CD4-positive, alpha-beta memory T cell (primary cell): ENCODE measurements at regions not wholly inside any gene's neighbourhood (a gene's known extent, or its start where the extent isn't known, plus 50 kb on each side); places are given as distances from the start of the nearest gene placed in this dataset.

ENCODE experiments used
- CTCF ChIA-PET: fragments of 350-600 bp; sonication (Branson Sonifier 250); formaldehyde crosslinking; loops from one replicate; lab custom pipeline; 2021; ENCODE audit warnings: inconsistent platforms; ENCODE audit not compliant: partially characterized antibody; lab: Charles Lee
- POLR2A ChIA-PET: fragments of 350-600 bp; sonication (Branson Sonifier 250); formaldehyde crosslinking; loops from one replicate; lab custom pipeline; 2021; ENCODE audit not compliant: partially characterized antibody; lab: Charles Lee
- DNase-seq, 5 donors: peaks; one replicate each; pipeline versions ENCODE4 v3.0.0 to v3.0.0-alpha.2; 2020 to 2022; ENCODE audit warnings: mixed read lengths in 1 of 5
- H3K27ac ChIP-seq: one replicate; pipeline ENCODE4 v1.7.0; 2013; ENCODE audit warnings: low read depth, low read length
- H3K27me3 ChIP-seq: 2 replicates; pipeline ENCODE4 v1.7.0; 2013; ENCODE audit warnings: mild to moderate bottlenecking, low read length, moderate library complexity; ENCODE audit not compliant: insufficient read depth
- H3K36me3 ChIP-seq: 2 replicates; pipeline ENCODE4 v1.7.0; 2013; ENCODE audit warnings: mild to moderate bottlenecking, low read length, moderate library complexity; ENCODE audit not compliant: insufficient read depth
- H3K4me1 ChIP-seq: 2 replicates; pipeline ENCODE4 v1.7.0; 2013; ENCODE audit warnings: mild to moderate bottlenecking, low read length, moderate library complexity; ENCODE audit not compliant: insufficient read depth
- H3K4me3 ChIP-seq, 2 donors: one replicate each; pipeline ENCODE4 v1.7.0; 2013; ENCODE audit warnings: low read length in 2 of 2, mild to moderate bottlenecking in 1 of 2
- H3K9me3 ChIP-seq, 2 donors: one replicate each; pipeline ENCODE4 v1.7.0; 2013; ENCODE audit warnings: low read length in 2 of 2, control low read depth in 1 of 2; ENCODE audit not compliant: control insufficient read depth in 1 of 2
- H3K27ac Mint-ChIP-seq, 7 donors: one replicate each; pipeline ENCODE4 v1.8.0; 2020 to 2021; ENCODE audit warnings: mixed read lengths in 7 of 7, mild to moderate bottlenecking in 6 of 7, inconsistent platforms in 3 of 7, moderate library complexity in 3 of 7
- H3K27me3 Mint-ChIP-seq, 2 donors: one replicate each; pipeline ENCODE4 v1.8.0; 2020 to 2021; ENCODE audit warnings: mixed read lengths in 2 of 2
- H3K36me3 Mint-ChIP-seq, 2 donors: one replicate each; pipeline ENCODE4 v1.8.0; 2020 to 2021; ENCODE audit warnings: mixed read lengths in 2 of 2, inconsistent platforms in 1 of 2, mild to moderate bottlenecking in 1 of 2
- H3K4me1 Mint-ChIP-seq, 4 donors: one replicate each; pipeline ENCODE4 v1.8.0; 2020 to 2021; ENCODE audit warnings: mixed read lengths in 4 of 4, mild to moderate bottlenecking in 1 of 4
- H3K4me3 Mint-ChIP-seq, 8 donors: one replicate each; pipeline ENCODE4 v1.8.0; 2020 to 2021; ENCODE audit warnings: mixed read lengths in 8 of 8, mild to moderate bottlenecking in 7 of 8, moderate library complexity in 6 of 8, inconsistent platforms in 3 of 8
- H3K9me3 Mint-ChIP-seq, 8 donors: one replicate each; pipeline ENCODE4 v1.8.0; 2020 to 2021; ENCODE audit warnings: mixed read lengths in 8 of 8, mild to moderate bottlenecking in 5 of 8, inconsistent platforms in 3 of 8, moderate library complexity in 1 of 8
- intact Hi-C: fragments of 100-400 bp; cut with micrococcal nuclease; formaldehyde crosslinking; loops from one replicate; pipeline ENCODE4 v1.15.1; 2023

GRCh38 chr5:3878267-3878666, 282.6 kb downstream of the IRX1 start:
- Mint-ChIP-seq H3K4me1 (no peaks in the 10 kb centered on the region), H3K27me3 (no peaks in the 10 kb centered on the region), H3K4me3 (no peak overlapping the region), H3K36me3 (no peaks in the 10 kb centered on the region), H3K9me3 (peaks cover 1 to 19% (median 8%) of the 10 kb centered on the region in 8 donors), H3K27ac (no peak overlapping the region)
- no peaks in the 10 kb centered on the region for H3K36me3 ChIP-seq
- no peaks in the 10 kb centered on the region for H3K9me3 ChIP-seq
- no peaks in the 10 kb centered on the region for H3K4me1 ChIP-seq
- intact Hi-C loops, result no loop called here
- POLR2A ChIA-PET, result no interaction called here
- no peak for DNase-seq
- no peak overlapping the region for H3K27ac ChIP-seq
- CTCF ChIA-PET, result no interaction called here
- H3K27me3 ChIP-seq, result no peaks in the 10 kb centered on the region
- H3K4me3 ChIP-seq, result no peak overlapping the region

- POLR2A ChIA-PET, result no interaction called here
- no peaks in the 10 kb centered on the region for H3K27me3 Mint-ChIP-seq
Observed at GRCh38 chr5:3883040-3883439, 287.4 kb downstream of the IRX1 start.

DNA sequence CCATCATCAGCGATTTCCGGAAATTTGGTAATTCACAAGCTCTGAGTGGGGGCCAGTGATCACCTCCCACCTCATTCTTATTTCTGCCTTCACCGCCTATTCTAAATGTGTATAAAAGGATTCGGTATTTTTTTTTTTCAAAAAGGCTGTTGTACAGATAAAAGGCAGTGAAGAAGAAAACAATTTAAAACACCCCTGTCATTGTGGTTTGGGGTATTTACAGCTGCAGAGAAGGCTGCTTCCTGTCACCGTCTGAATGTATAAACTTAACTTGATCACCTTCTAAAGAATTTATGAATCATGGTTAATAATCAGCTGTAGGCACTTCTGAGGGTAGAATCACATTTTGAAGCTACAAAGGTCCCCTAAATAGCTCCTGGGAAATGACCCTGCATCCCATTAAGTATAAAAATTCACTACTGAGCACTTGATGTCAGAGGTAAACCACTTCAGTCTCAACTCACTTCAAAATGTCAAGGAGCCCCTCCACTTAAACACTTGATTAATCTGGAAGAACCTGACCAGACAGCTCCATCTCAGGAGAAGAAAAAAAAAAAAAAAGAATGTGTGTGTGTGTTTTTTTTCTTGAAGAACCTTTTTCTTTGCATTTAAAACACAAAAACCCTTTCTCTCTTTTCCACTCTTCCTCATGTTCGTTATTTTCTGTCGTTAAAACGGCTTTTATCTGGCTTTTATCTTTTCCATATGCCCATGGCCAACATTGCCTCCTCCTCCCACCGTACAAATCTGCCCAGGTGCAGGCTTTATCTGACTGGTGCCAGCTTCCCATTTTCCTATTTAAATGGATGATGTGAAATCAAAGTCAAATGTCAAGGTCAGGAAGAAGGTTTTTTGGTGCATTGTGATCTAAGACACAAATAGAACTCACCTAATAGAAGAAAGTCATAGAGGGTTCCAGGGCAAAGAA, 291.2 kb downstream of the IRX1 start:
- Mint-ChIP-seq H3K27ac (no peak overlapping the region), H3K9me3 (peaks cover 0 to 16% (median 5%) of the 10 kb centered on the region in 8 donors), H3K27me3 (no peaks in the 10 kb centered on the region), H3K4me1 (peaks cover 0 to 2% (median 0%) of the 10 kb centered on the region in 4 donors), H3K4me3 (no peak overlapping the region), H3K36me3 (no peaks in the 10 kb centered on the region)
- H3K4me3 ChIP-seq, result no peak overlapping the region
- no peaks in the 10 kb centered on the region for H3K4me1 ChIP-seq
- no peaks in the 10 kb centered on the region for H3K27me3 ChIP-seq
- H3K27ac ChIP-seq, result no peak overlapping the region
- ChIA-PET CTCF (no interaction called here), POLR2A (no interaction called here)
- DNase-seq, result no peak
- intact Hi-C loops, result no loop called here
- no peaks in the 10 kb centered on the region for H3K36me3 ChIP-seq
- H3K9me3 ChIP-seq, result no peaks in the 10 kb centered on the region

More at GRCh38 chr5:3883040-3883439, 287.4 kb downstream of the IRX1 start:
- Histone ChIP-seq H3K36me3 (no peaks in the 10 kb centered on the region), H3K4me1 (no peaks in the 10 kb centered on the region), H3K27ac (no peak overlapping the region), H3K27me3 (no peaks in the 10 kb centered on the region), H3K4me3 (no peak overlapping the region), H3K9me3 (no peaks in the 10 kb centered on the region)
- CTCF ChIA-PET, result no interaction called here
- peaks cover 3 to 13% (median 6%) of the 10 kb centered on the region in 8 donors for H3K9me3 Mint-ChIP-seq
- no peak overlapping the region for H3K27ac Mint-ChIP-seq
- no peak for DNase-seq
- H3K4me3 Mint-ChIP-seq, result no peak overlapping the region
- intact Hi-C loops, result no loop called here
- H3K36me3 Mint-ChIP-seq, result no peaks in the 10 kb centered on the region
- H3K4me1 Mint-ChIP-seq, result peaks cover 0 to 2% (median 0%) of the 10 kb centered on the region in 4 donors

DNA sequence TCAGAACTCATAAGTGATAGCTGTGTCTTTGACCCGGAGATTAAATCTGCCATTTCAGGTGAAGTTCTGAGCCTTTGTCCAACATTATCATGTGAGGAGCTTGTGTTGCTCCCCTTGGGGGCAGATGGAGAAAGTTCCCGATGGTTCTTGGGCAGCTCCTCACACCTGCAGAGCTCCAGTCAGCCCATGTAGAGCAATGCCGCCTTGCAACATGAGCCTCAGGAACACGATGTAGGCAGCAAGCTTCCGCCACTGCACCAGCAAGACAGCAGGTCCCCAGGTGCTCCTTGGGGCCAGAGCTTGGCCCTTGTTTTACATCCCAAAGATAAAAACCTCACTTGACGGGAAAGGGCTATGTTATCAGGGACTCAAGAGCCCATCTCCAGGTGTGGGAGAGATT, 292.7 kb downstream of the IRX1 start:
- Histone ChIP-seq H3K9me3 (no peaks in the 10 kb centered on the region), H3K4me3 (no peak overlapping the region), H3K27ac (no peak overlapping the region), H3K27me3 (no peaks in the 10 kb centered on the region), H3K36me3 (no peaks in the 10 kb centered on the region), H3K4me1 (no peaks in the 10 kb centered on the region)
- intact Hi-C loops, result no loop called here
- CTCF ChIA-PET, result no interaction called here
- peaks cover 0 to 14% (median 3%) of the 10 kb centered on the region in 8 donors for H3K9me3 Mint-ChIP-seq
- no peaks in the 10 kb centered on the region for H3K36me3 Mint-ChIP-seq
- no peak overlapping the region for H3K4me3 Mint-ChIP-seq
- POLR2A ChIA-PET, result no interaction called here
- H3K4me1 Mint-ChIP-seq, result peaks cover 0 to 2% (median 0%) of the 10 kb centered on the region in 4 donors
- DNase-seq, result no peak
- H3K27me3 Mint-ChIP-seq, result no peaks in the 10 kb centered on the region
- H3K27ac Mint-ChIP-seq, result no peak overlapping the region

DNA sequence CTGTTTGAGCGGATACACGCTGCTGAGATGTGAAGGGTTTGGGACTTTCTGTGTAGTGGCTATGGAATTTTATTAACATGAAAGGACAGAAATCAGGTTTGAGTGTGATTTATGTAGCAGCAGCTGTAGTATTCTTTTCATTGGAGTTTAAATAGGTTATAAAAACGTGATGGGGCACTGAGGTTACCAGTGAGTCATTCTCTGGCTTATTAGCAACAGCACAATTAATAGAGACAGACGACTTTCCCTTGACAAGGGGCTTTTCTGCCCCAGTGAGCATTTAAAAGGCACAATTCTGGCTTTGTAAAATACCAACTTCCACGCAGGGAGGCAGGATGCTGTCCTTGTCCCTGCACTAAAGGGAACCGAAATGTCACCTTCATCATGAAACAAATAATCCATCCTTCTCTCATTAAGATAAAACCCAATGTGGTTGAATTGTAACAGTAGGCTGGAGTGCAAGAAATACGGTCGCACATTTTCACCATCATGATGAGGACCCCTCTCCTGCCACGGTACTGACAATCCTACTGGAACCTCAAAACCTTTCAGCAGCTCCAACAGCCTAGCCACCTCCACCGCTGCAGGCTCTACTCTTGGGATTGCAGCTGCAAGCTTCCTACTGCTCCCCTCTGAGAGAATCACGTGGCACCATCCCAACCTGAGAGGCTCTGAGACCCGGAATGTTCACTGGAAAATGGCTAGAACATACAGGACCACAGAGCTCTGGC, 293.9 kb downstream of the IRX1 start:
- Histone ChIP-seq H3K4me1 (no peaks in the 10 kb centered on the region), H3K36me3 (no peaks in the 10 kb centered on the region), H3K27ac (no peak overlapping the region), H3K27me3 (no peaks in the 10 kb centered on the region), H3K9me3 (no peaks in the 10 kb centered on the region), H3K4me3 (no peak overlapping the region)
- no peak overlapping the region for H3K27ac Mint-ChIP-seq
- DNase-seq, result no peak
- H3K4me3 Mint-ChIP-seq, result no peak overlapping the region
- intact Hi-C loops, result no loop called here
- ChIA-PET CTCF (no interaction called here), POLR2A (no interaction called here)
- peaks cover 0 to 14% (median 5%) of the 10 kb centered on the region in 8 donors for H3K9me3 Mint-ChIP-seq
- no peaks in the 10 kb centered on the region for H3K36me3 Mint-ChIP-seq
- H3K4me1 Mint-ChIP-seq, result peaks cover 0 to 2% (median 0%) of the 10 kb centered on the region in 4 donors
- no peaks in the 10 kb centered on the region for H3K27me3 Mint-ChIP-seq

- peaks cover 0 to 2% (median 0%) of the 10 kb centered on the region in 4 donors for H3K4me1 Mint-ChIP-seq
- no peaks in the 10 kb centered on the region for H3K27me3 ChIP-seq
- no peaks in the 10 kb centered on the region for H3K36me3 ChIP-seq
- no peaks in the 10 kb centered on the region for H3K36me3 Mint-ChIP-seq
- H3K4me3 Mint-ChIP-seq, result no peak overlapping the region
- intact Hi-C loops, result no loop called here
- no peak overlapping the region for H3K27ac ChIP-seq
- POLR2A ChIA-PET, result no interaction called here
- H3K9me3 Mint-ChIP-seq, result peaks cover 0 to 14% (median 5%) of the 10 kb centered on the region in 8 donors
- no peak overlapping the region for H3K27ac Mint-ChIP-seq
- H3K9me3 ChIP-seq, result no peaks in the 10 kb centered on the region
- no peak for DNase-seq
- CTCF ChIA-PET, result no interaction called here
- no peaks in the 10 kb centered on the region for H3K4me1 ChIP-seq
- no peaks in the 10 kb centered on the region for H3K27me3 Mint-ChIP-seq
- no peak overlapping the region for H3K4me3 ChIP-seq
Observed at GRCh38 chr5:3891113-3891512, 295.5 kb downstream of the IRX1 start.

- H3K4me1 Mint-ChIP-seq, result no peaks in the 10 kb centered on the region
- Histone ChIP-seq H3K9me3 (no peaks in the 10 kb centered on the region), H3K4me1 (no peaks in the 10 kb centered on the region), H3K27ac (no peak overlapping the region), H3K36me3 (no peaks in the 10 kb centered on the region), H3K27me3 (no peaks in the 10 kb centered on the region), H3K4me3 (no peak overlapping the region)
- no peak for DNase-seq
- H3K9me3 Mint-ChIP-seq, result peaks cover 0 to 18% (median 8%) of the 10 kb centered on the region in 8 donors
- ChIA-PET CTCF (no interaction called here), POLR2A (no interaction called here)
- H3K27me3 Mint-ChIP-seq, result no peaks in the 10 kb centered on the region
- H3K27ac Mint-ChIP-seq, result no peak overlapping the region
- no peaks in the 10 kb centered on the region for H3K36me3 Mint-ChIP-seq
- intact Hi-C loops, result no loop called here
- H3K4me3 Mint-ChIP-seq, result no peak overlapping the region
Observed at GRCh38 chr5:3893527-3893926, 297.9 kb downstream of the IRX1 start.
